Kidney tubule cell (primary cell): ENCODE measurements at regions not wholly inside any gene's neighbourhood (a gene's known extent, or its start where the extent isn't known, plus 50 kb on each side); places are given as distances from the start of the nearest gene placed in this dataset.
A peak's percentile ranks its signal among the peaks of the same experiment; 100 is the strongest.
"Not testable (repeated sequence)": the region's sequence is repeated elsewhere in the genome, so short reads cannot be mapped to it uniquely, and the experiment has no call there.

Experiments used
- DNase-seq: peaks from one replicate; pipeline ENCODE4 v3.0.0-alpha.2; 2018; ENCODE audit warnings: low spot score

DNA sequence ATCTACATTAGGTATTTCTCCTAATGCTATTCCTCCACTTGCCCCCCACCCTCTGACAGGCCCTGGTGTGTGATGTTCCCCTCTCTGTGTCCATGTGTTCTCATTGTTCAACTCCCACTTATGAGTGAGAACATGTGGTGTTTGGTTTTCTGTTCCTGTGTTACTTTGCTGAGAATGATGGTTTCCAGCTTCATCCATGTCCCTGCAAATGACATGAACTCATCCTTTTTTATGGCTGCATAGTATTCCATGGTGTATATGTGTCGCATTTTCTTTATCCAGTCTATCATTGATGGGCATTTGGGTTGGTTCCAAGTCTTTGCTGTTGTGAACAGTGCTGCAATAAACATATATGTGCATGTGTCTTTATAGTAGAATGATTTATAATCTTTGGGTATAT, 50.6 kb upstream of the GRHL3 start:
- DNase-seq, result not testable (repeated sequence)

DNA sequence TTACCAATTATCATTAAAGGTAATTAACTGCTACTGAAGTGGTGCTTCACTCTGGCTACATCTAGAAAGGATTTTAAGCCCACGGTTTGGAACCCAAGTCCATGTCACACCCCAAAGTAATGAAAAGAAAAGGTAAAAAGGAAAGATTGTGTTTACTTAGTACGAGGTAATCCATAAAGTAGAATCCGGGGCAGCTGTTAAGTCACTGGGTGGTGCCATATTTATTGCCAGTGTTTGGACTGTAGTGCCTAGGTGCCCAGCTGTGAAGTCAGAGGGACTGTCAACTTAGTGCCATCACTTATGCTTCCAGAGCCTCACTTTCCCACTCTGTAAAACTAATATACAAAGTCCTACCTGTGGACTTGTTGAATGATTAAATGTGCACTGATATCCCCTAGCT, 52.2 kb upstream of the GRHL3 start:
- no peak for DNase-seq

DNA sequence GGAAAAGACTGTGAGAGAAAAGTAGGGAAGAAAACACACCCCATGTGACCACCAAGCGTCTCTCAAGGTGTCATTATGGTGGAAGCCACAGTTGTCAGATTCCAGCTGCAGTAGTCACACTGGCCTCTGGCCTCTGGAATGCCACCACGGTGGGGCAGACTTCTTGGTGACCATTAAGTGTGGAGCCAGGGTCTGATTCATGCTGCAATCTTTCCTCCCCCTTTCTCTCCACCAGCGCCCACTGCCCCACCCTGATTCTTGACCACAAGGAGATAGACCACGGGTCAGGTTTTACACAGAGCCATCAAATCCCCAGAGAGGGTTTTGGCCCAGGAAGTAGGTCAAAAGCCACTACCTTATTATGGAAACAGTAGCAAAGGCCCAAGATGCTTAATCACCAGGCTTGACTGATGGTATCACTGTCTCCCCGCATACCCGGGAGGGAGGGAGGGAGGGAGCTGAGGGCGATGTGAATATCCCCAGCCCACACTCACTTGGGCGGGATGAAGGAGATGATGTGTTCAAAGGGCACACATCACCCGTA, 52.7 kb upstream of the GRHL3 start:
- DNase-seq, result peak; percentile 100

DNA sequence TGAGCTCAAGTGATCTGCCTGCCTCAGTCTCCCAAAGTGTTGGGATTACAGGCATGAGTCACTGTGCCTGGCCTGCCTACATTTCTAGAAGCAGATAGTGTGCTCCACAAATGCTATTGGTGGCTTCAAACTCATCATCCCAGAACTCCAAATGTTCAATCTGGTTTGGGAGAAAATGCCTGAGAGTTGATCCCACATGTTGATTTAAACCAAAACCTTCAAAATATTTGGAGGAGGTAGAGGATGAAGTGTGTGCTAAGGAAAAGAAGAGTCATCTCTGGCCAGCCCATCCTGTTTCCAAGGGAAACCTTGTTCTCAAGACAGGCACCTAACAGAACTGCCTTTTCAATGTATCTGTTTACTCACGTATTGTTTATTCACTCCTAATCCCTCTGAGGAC, 55.4 kb upstream of the GRHL3 start:
- DNase-seq, result no peak

DNA sequence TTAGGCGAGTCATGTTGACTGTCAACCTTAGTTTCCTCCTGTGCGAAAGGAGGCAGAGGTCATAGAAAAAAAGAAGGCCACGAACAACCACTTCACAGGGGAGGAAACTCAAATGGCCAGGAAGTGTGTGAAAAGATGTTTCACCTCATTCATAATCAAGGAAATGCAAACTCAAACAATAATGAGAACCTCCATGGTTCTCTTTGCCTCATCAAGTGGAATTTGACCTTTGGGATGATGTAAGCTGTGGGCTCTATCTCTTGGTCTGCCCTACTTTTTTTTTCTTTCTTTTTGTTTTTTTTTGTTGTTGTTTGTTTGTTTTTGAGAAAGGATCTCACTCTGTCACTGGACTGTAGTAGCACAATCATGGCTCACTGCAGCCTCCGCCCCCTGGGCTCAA, 55.9 kb upstream of the GRHL3 start:
- DNase-seq, result peak; percentile 40

DNA sequence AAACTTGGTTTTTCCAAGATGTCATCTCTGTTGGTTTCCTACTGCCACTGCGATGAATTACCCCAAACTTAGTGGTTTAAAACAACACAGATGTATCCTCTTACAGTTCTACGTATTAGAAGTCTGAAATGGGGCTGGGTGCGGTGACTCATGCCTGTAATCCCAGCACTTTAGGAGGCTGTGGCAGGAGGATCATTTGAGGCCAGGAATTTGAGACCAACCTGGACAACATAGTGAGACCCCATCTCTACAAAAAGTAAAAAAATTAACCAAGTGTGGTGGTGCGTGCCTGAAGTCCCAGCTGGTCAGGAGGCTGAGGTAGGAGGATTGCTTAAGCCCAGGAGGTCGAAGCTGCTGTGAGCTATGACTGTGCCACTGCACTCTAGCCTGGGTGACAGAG, 57.2 kb upstream of the GRHL3 start:
- DNase-seq, result no peak

DNA sequence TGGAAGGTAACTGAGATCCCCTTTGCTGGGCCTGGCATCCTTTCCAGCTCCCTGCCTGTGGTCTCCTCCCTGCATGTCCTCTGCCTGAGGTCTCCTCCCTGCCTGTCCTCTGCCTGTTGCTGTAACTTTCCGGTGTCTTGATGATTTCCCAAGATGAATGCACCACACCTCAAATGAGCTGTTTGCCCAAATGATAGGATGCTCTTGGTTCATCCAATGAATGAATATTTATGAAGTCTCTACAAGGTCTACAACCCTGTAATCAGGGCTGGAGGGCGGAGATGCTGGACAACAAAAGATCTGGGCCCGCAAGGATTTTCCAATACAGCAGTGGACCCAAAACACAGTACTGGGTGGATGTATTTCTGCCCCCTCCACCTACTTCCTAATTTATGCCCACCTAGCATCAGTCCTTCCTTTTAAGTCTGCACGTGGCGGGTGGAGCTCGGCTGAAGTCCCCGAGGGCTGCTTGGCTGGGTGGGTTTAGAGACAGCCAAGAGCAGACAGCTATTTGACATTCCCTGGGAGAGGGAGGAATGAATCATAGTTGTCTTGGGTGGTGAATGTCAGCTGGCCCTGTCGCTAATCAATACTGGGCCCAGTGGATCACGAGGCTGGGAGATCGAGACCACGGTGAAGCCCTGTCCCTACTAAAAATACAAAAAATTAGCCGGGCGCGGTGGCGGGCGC, 60.3 kb upstream of the GRHL3 start:
- DNase-seq, result no peak

DNA sequence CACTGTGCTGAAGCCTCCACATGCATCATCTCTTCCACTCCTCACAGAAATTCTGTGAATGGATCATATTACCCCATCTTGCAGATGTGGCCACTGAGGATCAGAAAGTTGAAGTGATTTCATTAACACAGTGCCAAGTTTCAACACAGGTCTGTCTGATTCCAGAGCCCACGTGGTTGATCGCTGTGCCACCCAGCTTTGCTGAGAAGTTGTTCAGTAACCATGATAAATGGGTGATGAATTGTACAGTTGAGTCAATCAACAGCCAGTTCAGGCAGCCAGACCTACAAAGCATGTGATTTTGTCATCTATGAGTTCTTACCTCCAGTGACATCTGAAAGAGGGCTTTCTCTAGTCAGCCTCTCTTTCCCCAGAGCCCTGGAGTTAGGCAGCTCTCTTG, 61.8 kb upstream of the GRHL3 start:
- DNase-seq, result peak; percentile 87

DNA sequence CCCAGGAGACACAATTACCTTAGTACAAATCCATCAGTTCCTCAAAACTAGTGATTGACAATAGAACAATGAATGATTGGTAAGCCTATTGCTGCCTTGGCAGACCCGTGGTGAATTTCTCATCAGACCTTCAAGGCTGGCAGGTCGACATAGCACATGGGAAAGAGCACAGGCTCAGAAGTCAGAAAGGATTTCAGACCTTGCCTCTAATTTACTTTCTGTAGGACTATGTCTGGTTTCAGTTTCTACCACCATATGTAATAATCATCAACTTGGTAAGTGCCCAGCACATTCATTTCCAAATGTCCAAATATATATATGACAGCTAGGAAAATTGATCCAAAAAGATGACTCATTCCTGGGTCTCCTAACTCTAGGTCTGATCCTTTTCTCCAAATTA, 62.5 kb upstream of the GRHL3 start:
- no peak for DNase-seq

DNA sequence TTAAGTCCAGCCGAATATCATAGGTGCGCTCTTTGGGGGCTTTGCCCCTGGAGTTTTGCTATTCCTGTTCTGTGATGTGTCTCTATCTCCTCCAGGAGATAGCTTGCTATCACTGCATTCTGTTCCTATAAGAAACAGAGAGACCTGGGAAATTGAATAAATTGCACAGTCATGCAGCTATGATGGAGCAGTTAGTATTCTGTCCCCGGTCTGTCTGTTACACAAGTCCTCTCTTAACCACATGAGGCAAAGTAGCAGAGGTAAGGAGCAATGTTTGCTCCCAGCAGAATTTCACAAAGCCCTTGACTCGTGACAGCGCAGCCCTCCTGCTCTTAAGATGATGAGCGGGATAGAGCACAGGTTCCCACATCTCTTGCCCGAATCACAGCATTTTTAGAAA, 63.9 kb upstream of the GRHL3 start:
- no peak for DNase-seq

DNA sequence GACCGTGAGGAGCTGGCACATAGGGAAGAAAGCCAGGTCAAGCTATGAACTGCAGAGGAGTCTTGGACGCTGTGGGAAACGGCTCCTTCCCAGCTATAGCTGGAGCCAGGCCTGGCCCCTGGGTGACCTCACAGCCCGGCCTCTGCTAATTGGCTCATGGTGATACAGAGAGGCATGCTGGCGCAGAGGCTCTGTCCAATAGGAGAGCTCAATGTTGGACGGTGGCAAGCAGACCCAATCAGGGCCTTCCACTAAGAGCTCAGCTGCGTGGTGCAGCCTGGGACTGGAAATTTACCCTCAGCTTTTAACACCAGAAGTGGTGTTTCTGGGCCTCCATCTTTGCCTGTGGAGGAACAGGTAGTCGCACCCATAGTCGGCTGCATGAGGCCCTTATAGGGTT, 64.4 kb upstream of the GRHL3 start:
- no peak for DNase-seq

DNA sequence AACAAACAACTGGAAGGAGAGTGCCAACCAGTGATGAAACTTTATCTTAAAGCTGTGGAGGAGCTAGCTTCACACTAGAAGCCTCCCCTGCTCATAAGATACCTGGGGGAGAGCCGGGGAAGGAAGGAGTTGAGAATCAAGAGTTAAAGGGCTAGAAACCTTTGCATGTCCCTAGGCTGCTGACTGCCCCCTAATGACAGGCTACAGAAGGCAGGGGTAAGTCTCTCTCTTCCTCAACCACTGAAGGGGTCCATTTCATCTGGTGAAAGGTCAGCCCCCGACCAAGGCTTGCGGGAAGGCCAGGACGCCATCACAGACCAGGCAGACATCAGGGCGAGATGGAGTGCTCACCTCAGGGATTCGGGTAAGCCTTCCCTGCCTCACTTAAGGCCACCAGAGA, 65.6 kb upstream of the GRHL3 start:
- DNase-seq, result no peak

DNA sequence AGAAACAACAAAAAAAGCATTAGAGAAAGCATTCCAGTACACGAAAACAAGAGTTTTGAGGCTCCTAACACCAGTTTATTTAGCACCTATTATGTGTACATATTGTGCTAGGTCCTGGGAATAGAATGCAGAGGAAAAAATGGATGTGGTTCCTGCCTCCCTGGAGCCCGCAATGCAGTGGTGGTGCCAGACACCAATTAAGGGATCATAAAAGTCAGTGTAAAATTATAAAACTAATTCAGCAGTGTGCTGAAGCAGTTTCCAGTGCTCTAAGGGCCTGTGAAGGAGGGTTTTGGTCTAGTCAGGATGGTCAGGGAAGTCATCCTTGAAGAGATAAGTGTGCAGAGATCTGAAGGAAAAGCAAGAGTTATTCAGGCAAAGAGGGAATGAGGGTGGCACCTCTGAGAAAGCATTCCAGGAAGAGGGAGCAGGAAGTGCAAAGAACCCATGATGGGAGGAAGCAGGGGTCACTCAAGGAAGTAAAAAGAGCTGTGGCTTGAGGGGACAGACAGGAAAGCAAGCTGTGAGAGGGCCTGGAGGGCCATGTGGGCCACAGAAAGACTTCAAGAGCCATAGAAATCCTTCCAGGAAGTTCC, 65.2 kb upstream of the IFNLR1 start:
- DNase-seq, result peak; percentile 78

DNA sequence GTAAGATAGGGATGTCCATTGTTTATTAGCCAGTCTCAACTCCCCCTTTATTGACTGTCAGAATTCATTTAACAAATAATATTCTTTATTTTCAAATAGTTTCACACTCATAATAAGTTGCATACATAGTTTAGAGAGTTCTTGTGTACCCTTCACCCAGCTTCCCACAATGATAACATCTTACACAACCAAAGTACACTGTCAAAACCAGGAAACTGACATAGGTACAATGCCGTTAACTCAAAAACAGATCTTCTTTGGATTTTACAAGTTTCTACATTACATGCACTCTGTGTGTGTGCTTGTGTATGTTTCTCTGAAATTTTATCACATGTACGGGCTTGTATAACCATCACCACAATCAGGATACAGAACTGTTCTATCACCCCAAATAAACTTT, 64.4 kb upstream of the IFNLR1 start:
- no peak for DNase-seq

DNA sequence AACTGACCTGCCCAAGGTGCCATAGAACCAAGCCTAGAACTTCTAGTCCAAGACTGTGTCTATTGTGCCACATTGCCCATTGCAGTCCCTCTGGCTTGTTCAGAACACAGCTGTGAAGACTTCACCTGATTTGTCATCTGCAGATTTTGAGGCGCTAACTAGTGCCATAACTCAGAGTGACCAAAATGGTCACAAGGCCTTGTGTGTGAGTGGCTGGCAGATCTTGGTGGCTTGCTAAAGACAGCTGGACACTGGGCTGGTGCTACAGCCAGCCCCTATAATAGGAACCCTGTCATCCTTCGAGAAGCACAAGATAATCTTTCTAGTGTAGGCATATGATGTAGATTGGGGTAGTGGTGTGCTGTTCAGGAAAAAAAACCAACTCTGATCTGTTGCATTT, 63.7 kb upstream of the IFNLR1 start:
- DNase-seq, result no peak

DNA sequence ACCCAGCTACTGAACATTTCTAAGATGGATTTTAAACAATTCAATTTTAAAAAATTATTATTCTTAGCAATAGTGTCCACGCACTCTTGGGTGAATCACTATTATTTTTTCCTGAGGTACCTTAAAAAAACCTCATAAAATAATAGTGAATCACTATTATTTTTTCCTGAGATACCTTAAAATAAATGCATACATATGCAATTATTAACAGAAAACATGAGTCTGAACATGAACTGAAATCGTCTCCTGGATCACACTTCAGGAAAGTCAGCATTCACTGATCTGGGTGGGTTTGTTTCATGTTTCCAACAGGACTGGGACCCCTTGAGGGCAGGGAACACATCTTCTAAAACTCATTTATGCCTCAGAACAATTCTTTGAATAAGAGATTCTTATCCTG, 63.1 kb upstream of the IFNLR1 start:
- no peak for DNase-seq

DNA sequence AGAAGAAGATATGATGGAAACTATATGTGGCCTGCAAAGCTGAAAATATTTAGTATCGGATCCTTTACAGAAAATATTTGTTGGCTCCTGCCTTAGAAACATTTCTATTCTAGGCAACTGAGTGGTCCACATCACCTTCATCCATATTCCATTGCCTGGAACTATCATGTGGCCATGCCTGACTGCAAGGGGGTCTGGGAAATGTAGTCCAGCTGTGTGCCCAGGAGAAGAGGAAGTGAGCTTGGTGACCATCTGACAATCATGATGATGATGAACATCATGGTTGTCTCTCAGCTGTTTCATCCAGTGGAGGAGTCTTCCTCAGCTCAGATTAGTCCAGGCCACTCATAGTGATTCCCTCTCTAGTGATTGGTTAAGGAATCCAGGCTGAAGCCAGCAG, 61.8 kb upstream of the IFNLR1 start:
- DNase-seq, result no peak

DNA sequence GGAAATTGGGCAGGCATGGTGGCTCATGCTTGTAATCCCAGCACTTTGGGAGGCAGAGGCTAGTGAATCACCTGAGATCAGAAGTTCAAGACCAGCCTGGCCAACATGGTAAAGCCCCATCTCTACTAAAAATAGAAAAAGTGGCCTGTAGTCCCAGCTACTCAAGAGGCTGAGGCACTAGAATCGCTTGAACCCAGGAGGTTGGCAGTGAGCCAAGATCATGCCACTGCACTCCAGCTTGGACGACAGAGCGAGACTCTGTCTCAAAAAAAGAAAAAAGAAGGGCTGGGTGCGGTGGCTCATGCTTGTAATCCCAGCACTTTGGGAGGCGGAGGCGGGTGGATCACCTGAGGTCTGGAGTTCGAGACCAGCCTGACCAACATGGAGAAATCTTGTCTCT, 60.2 kb upstream of the IFNLR1 start:
- DNase-seq, result not testable (repeated sequence)

DNA sequence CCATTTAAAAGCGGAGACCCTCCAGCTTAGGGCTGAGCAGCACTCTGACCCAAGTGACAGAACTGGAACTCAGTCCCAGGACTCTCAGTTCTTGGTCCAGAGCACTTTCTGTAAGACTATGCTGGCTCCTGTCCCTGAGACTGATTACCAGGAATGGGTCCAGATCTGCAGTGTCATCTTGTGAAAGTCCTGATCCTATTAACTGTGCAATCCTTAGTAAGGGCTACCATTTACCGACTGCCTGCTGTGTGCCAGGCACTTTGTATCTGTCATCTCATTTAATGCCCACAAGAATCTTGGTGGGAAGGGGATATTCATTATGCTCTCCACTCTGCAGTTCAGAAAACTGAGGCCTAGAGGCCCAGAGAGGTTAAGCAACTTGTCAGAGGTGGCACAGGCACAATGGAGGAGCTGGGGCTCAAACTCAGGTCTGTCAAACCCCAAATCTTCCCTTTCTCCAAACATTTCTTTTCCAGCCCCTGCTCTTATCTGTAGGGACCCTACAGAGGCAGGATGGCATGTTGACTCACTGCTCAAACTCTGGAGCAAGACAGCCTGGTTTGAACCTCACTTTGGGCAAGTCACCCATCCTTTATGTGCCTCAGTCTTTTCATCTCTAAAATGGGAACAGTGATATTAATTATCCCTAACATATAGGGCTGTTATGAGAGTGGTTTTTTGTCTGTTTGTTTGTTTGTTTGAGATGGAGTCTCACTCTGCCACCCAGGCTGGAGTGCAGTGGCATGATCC, 57.6 kb upstream of the IFNLR1 start:
- DNase-seq, result no peak

DNA sequence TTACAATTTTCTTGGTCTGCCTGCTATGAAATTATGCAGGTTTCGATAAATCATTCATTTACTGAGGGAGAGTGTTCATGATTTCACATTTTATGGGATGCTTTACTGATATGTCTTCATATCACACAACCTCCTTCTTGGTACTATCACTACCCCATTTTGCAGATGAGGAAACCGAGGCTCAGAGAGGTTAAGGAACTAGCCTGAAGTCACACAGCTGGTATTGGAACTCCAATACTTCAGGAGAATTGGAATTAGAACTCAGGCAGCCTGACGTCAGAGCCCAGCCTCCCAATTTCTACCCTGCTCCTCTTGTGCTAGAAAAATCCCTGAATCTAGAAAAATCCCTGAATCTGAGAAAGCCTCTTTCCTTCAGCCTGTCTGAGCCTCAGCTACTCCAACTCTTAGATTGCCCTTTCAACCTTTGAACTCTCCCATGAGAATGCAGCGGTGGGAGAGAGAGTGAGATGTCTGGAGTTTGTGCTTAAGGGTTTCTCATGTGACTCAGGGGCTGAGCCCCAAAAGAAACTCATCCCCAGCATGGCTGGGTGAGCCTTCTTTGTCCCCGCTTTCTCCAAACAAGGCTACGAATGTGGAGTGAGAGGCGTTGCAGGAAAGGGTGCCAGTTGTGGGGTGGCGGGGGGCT, 50.8 kb upstream of the IFNLR1 start:
- DNase-seq, result no peak

DNA sequence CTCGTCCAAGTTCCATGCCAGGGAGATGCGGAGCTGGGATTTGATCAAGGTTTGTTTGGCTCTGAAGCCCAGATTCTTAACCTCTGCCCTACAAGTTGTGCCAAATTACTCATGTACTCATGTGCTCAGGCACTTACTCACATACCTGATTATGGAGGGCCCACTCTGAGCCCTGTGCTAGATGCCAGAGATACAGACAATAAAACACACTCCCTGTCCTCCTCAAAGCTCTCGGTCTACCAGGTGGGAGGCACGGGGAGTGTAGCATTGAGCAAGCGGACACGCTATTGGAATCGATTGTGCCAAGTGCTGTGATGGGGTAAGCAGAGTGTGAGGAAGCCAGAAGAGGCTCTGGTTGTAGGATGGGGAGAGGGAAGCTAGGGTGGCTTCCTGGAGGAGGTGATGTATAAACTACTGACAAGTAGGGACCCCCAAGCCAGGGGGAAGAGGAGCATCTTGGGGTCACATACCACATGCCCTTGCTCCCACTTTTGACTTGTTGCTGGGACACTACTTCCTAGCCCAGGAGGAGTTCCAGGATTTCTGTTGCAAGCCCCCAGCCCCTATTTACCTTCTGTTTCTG, 49.8 kb upstream of the IFNLR1 start:
- DNase-seq, result peak; percentile 86
